HUES48 (cell line): ENCODE measurements at regions not wholly inside any gene's neighbourhood (a gene's known extent, or its start where the extent isn't known, plus 50 kb on each side); places are given as distances from the start of the nearest gene placed in this dataset.
"Not testable (repeated sequence)": the region's sequence is repeated elsewhere in the genome, so short reads cannot be mapped to it uniquely, and the experiment has no call there.

ENCODE experiments used
- H3K27ac ChIP-seq: one replicate; pipeline ENCODE4 v1.7.0; 2013; ENCODE audit warnings: low read depth, low read length, inconsistent platforms
- H3K27me3 ChIP-seq: 2 replicates; pipeline ENCODE4 v1.6.1; 2013; ENCODE audit warnings: mild to moderate bottlenecking, low read length; ENCODE audit not compliant: control insufficient read depth, insufficient read depth
- H3K36me3 ChIP-seq: 2 replicates; pipeline ENCODE4 v1.6.1; 2013; ENCODE audit warnings: low read length; ENCODE audit not compliant: control insufficient read depth, insufficient read depth
- H3K4me1 ChIP-seq: 2 replicates; pipeline ENCODE4 v1.6.1; 2013; ENCODE audit warnings: mild to moderate bottlenecking, low read length; ENCODE audit not compliant: control insufficient read depth, insufficient read depth
- H3K4me3 ChIP-seq: 2 replicates; pipeline ENCODE4 v1.5.1; 2013; ENCODE audit warnings: mild to moderate bottlenecking, low read depth, low read length
- H3K9ac ChIP-seq: 2 replicates; pipeline ENCODE4 v1.6.1; 2013; ENCODE audit warnings: mild to moderate bottlenecking, low read depth, low read length, moderate library complexity
- H3K9me3 ChIP-seq: 2 replicates; pipeline ENCODE4 v1.6.1; 2013; ENCODE audit warnings: low read length; ENCODE audit not compliant: control insufficient read depth, insufficient read depth

DNA sequence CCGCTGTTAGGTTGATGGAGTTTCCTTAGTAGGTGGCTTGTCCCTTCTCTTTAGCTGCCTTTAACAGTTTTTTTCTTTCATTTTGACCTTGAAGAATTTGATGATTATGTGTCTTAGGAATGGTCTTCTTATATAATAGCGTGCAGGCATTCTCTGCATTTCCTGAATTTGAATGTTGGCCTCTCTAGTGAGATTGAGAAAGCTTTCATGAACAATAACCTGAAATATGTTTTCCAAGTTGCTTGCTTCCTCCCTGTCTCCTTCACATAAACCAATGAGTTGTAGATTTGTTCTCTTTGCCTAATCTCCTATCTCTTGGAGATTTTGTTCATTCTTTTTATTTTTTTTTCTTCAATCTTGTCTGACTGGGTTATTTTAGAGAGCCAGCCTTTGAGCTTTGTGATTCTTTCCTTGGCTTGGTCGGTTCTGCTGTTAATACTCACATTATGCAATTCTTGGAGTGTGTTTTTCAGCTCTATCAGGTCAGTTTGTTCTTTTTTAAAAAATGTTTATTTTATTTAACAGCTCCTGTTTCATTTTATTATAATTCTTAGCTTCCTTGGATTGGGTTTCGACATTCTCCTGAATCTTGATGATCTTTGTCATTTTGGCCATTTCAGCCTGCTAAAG, 627.9 kb downstream of the SI start:
- no peaks in the 10 kb centered on the region for H3K27me3 ChIP-seq
- H3K27ac ChIP-seq, result no peak overlapping the region
- no peaks in the 10 kb centered on the region for H3K4me1 ChIP-seq
- no peak overlapping the region for H3K4me3 ChIP-seq
- no peak overlapping the region for H3K9ac ChIP-seq
- no peaks in the 10 kb centered on the region for H3K36me3 ChIP-seq
- H3K9me3 ChIP-seq, result 0 out of 2 replicates have a peak, but pooled peaks cover 3% of the 10 kb centered on the region

DNA sequence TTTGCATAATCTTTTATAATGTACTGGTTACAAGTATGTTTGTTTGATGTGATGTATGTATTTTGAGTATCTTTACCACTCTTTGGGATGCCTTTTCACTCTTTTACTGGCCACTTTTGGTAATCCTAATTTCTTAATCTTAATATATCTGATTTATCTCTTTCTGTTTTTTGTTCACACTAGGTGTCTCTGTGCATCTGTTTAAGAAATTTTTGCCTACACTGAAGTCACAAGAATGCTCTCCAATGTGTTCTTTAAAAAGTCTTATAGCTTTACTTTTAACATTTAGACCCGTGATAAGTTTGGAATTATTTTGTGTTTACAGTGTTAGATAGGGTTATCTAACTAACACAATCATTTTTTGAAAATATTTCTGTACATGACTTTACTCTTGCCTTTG, 659.1 kb downstream of the SI start:
- no peak overlapping the region for H3K9ac ChIP-seq
- H3K4me1 ChIP-seq, result 0 out of 2 replicates have a peak, but pooled peaks cover 4% of the 10 kb centered on the region
- no peak overlapping the region for H3K27ac ChIP-seq
- no peaks in the 10 kb centered on the region for H3K36me3 ChIP-seq
- no peak overlapping the region for H3K4me3 ChIP-seq
- H3K9me3 ChIP-seq, result no peaks in the 10 kb centered on the region
- H3K27me3 ChIP-seq, result no peaks in the 10 kb centered on the region

DNA sequence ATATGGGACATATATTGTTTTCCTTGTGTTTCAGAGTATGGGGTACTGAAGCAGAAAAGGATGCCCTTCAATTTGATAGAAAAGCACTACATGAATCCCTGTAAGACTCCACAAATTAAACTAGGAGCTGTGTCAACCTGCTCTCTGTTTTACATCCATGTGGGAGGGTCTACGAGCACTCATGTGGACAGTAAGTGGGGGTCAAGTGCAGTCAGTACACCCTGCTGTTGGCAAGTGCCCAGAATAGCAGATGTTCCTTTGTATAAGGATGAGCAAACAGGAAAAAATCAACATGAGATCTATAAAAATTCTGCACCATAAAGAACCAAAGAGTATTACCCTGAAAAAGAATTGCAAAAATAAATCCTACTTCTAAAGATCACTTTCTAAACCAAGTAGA, 659.9 kb downstream of the SI start:
- Histone ChIP-seq H3K27ac (no peak overlapping the region), H3K4me1 (0 out of 2 replicates have a peak, but pooled peaks cover 4% of the 10 kb centered on the region), H3K36me3 (no peaks in the 10 kb centered on the region)

DNA sequence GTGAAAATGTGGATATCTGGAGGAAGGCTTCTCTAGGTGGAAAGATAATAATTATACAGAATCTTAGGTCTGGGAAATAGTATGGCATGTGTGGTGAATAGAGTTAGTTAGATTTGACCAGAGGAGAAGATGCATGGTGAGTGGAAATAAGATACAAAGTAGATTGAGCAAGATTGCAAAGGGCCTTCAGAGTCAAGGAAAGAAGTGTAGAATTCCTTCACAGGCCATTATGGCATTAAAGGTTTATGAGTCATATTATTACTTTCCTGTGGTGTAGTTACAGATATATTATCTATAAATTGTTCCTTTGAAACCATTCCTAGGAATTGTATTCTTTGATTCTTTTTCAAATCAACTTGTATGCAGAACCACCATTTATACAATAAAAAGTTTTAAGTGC, 660.3 kb downstream of the SI start:
- Histone ChIP-seq H3K4me3 (no peak overlapping the region), H3K4me1 (0 out of 2 replicates have a peak, but pooled peaks cover 4% of the 10 kb centered on the region), H3K9me3 (no peaks in the 10 kb centered on the region), H3K27ac (no peak overlapping the region), H3K9ac (no peak overlapping the region), H3K36me3 (no peaks in the 10 kb centered on the region), H3K27me3 (no peaks in the 10 kb centered on the region)

More for the DNA sequence above, 659.9 kb downstream of the SI start:
- Histone ChIP-seq H3K4me3 (no peak overlapping the region), H3K9ac (no peak overlapping the region), H3K27me3 (no peaks in the 10 kb centered on the region), H3K9me3 (no peaks in the 10 kb centered on the region)

DNA sequence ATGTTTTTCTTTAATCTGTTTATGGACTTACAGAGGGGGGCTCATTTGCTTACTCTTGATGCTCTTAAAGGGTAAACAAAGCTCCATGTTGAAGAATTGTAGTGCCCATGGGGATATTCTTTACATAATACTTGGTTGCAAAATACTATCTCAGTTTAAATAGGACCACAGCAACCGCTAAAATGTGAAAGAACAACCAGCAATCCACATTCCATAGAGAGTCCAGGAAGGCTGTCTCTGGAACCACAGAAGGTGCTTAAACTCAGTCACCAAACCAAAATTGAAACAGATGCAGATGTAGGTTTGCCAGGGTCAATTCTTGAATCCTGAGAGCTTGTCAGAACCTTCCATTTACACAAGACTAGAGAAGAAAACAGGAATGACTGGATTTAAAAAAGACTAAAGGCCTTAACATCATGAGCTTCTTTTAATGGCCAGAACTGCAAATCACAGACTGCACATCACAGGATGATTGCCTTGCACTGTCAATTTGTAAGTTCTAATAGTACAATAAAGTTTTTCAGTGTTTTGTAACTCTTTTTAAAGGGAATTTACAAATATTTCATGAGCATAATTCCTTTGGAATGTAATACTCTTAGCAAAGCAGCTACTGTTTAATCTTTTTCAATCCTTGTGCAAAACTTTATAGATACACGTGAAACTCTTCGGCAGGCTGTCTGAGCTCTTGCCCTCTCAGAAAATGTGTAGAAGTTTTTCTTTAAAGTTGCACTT, 661.6 kb downstream of the SI start:
- no peak overlapping the region for H3K4me3 ChIP-seq
- H3K27me3 ChIP-seq, result no peaks in the 10 kb centered on the region
- no peaks in the 10 kb centered on the region for H3K36me3 ChIP-seq
- no peak overlapping the region for H3K9ac ChIP-seq
- H3K4me1 ChIP-seq, result 0 out of 2 replicates have a peak, but pooled peaks cover 4% of the 10 kb centered on the region
- H3K9me3 ChIP-seq, result no peaks in the 10 kb centered on the region
- no peak overlapping the region for H3K27ac ChIP-seq

DNA sequence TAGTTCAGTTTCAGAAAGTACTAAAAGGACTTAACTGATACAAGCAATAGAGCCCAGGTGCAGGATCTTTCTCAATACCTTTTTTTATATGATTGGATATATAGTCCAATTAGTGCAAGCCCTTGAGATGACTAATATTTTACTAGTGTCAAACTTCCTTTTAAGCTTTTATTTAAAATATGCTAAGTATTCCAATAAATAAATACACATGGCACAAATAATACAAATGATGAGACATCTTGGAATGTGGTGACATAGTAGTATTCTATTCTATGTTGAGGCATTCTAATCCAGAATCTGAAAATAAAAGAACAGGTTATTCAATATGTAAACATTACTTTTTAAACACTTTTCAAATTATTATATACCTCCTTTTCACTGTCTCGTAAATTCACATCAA, 670.0 kb downstream of the SI start:
- no peak overlapping the region for H3K4me3 ChIP-seq
- no peaks in the 10 kb centered on the region for H3K9me3 ChIP-seq
- H3K27ac ChIP-seq, result no peak overlapping the region
- H3K27me3 ChIP-seq, result no peaks in the 10 kb centered on the region
- no peak overlapping the region for H3K9ac ChIP-seq
- H3K36me3 ChIP-seq, result no peaks in the 10 kb centered on the region
- H3K4me1 ChIP-seq, result no peaks in the 10 kb centered on the region

DNA sequence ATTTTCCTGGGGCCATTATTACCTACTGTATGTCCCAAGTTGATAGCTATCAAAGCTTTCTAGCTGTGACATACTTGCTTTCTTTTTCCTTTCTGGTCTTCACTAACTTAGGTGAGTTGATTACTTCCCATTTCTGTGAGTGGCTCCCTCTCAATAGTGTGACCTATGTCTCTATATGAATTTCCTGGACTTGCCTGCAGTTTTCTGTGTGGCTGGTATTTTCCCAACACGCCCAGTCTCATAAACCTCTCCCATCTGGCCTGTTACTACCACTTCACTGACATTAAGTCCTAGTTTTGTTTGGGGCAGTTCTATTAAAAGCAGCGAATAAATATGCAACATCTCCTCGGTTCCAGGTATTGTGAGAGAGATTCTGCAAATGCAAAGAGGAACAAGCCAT, 671.2 kb downstream of the SI start:
- H3K27ac ChIP-seq, result no peak overlapping the region

DNA sequence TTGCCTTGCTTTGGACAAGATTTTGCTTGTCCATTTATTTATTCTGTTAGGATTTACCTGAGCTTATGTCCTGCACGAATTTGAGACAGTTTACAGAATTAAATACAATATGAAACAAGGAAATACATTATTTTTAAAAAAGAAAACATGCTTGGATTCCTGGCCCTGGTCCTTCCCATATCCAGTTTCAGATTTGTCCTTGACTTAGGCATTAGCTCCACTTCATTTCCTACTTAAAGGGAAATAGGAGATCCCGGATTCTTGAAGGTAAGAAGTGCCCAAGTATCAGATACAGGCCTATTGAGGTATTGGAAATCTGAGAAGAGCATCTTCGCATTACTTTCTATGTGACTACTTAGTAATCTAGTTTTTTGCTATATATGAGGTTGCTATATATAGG, 672.0 kb downstream of the SI start:
- Histone ChIP-seq H3K9ac (no peak overlapping the region), H3K27me3 (no peaks in the 10 kb centered on the region), H3K4me3 (no peak overlapping the region), H3K27ac (no peak overlapping the region), H3K4me1 (no peaks in the 10 kb centered on the region), H3K9me3 (no peaks in the 10 kb centered on the region), H3K36me3 (no peaks in the 10 kb centered on the region)

More for the DNA sequence above, 671.2 kb downstream of the SI start:
- Histone ChIP-seq H3K9me3 (no peaks in the 10 kb centered on the region), H3K36me3 (no peaks in the 10 kb centered on the region), H3K27me3 (no peaks in the 10 kb centered on the region), H3K9ac (no peak overlapping the region), H3K4me1 (no peaks in the 10 kb centered on the region), H3K4me3 (no peak overlapping the region)

DNA sequence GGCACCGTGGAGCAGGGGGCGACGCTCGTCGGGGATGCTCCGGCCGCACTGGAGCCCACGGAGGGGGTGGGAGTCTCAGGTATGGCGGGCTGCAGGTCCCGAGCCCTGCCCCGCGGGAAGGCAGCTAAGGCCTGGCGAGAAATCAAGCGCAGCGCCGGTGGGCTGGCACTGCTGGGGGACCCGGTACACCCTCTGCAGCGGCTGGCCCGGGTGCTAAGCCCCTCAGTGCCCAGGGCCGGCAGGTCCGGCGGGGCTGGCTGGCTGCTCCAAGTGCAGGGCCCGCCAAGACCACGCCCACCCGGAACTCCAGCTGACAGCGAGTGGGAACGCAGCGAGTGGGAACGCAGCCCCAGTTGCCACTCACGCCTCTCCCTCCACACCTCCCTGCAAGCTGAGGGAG, 676.4 kb downstream of the SI start:
- no peaks in the 10 kb centered on the region for H3K4me1 ChIP-seq
- no peak overlapping the region for H3K27ac ChIP-seq
- no peaks in the 10 kb centered on the region for H3K9me3 ChIP-seq
- no peak overlapping the region for H3K9ac ChIP-seq
- no peak overlapping the region for H3K4me3 ChIP-seq
- H3K27me3 ChIP-seq, result no peaks in the 10 kb centered on the region
- no peaks in the 10 kb centered on the region for H3K36me3 ChIP-seq

DNA sequence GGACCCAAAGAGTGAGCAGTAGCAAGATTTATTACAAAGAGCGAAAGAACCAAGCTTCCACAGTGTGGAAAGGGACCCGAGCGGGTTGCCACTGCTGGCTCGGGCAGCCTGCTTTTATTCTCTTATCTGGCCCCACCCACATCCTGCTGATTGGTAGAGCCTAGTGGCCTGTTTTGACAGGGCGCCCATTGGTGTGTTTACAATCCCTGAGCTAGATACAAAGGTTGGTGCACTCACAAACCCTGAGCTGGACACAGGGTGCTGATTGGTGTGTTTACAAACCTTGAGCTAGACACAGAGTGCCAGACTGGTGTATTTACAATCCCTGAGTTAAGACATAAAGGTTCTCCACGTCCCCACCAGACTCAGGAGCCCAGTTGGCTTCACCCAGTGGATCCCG, 676.9 kb downstream of the SI start:
- H3K4me3 ChIP-seq, H3K36me3 ChIP-seq, H3K27me3 ChIP-seq, H3K9ac ChIP-seq, H3K9me3 ChIP-seq, H3K27ac ChIP-seq, H3K4me1 ChIP-seq: not testable (repeated sequence)

DNA sequence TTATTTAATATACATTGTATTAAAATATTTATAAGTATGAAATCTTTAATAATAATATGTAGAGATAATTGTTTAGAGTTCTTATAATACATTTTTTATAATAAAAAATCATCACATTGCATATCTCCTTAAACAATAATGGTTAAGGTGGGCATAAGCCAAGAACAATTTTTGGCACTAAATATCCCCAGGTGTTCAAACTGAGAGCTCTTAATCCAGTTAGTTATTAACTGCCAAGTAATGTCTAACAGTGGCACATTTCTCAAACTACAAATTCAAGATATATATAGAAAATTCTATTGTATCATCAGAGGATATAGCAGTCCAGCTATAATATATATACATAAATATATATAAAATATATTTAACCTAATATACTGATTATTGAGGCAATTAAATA, 680.8 kb downstream of the SI start:
- H3K9ac ChIP-seq, result no peak overlapping the region

More for the DNA sequence above, 680.8 kb downstream of the SI start:
- no peaks in the 10 kb centered on the region for H3K9me3 ChIP-seq
- no peaks in the 10 kb centered on the region for H3K27me3 ChIP-seq
- H3K4me1 ChIP-seq, result peaks cover 8% of the 10 kb centered on the region; the same call in 1 of the 2 replicates
- no peak overlapping the region for H3K27ac ChIP-seq
- no peak overlapping the region for H3K4me3 ChIP-seq
- H3K36me3 ChIP-seq, result no peaks in the 10 kb centered on the region
